ENCODE measurements at regions not wholly inside any gene's neighbourhood (a gene's known extent, or its start where the extent isn't known, plus 50 kb on each side); places are given as distances from the start of the nearest gene placed in this dataset.

- TF ChIP-seq ZNF592 (IDR thresholded peaks at IDR 0.05): peak; percentile 78
- TF ChIP-seq SLC30A9 (CRISPR knock-in tag; IDR thresholded peaks at IDR 0.05): no peak
- no peak for TF ChIP-seq RBM25 (IDR thresholded peaks at IDR 0.05; ENCODE audit: low read depth, low read length, severe bottlenecking)
- no peak for TF ChIP-seq GTF3C2 (IDR thresholded peaks at IDR 0.05; ENCODE audit: borderline replicate concordance, extremely low read depth, insufficient read length)
- TF ChIP-seq NFIX (CRISPR knock-in tag; IDR thresholded peaks at IDR 0.05; ENCODE audit: low read depth): no peak
- no peak for TF ChIP-seq ZNF316 (IDR thresholded peaks at IDR 0.05)
- TF ChIP-seq ZNF324 (CRISPR knock-in tag; IDR thresholded peaks at IDR 0.05): no peak
- no peak for TF ChIP-seq ZNF780A (CRISPR knock-in tag; IDR thresholded peaks at IDR 0.05)
- TF ChIP-seq ZNF830 (CRISPR knock-in tag; IDR thresholded peaks at IDR 0.05): no peak
- no peak for TF ChIP-seq NCOA2 (IDR thresholded peaks at IDR 0.05; ENCODE audit: partially characterized antibody in 2 of 2)
- TF ChIP-seq E4F1 (CRISPR knock-in tag; IDR thresholded peaks at IDR 0.05; ENCODE audit: borderline replicate concordance): no peak
- TF ChIP-seq MLX (CRISPR knock-in tag; conservative IDR thresholded peaks at IDR 0.05): no peak
- TF ChIP-seq SRSF9 (IDR thresholded peaks at IDR 0.05; ENCODE audit: borderline replicate concordance, low read depth, low read length): no peak
- no peak for TF ChIP-seq PCBP1 (IDR thresholded peaks at IDR 0.05; ENCODE audit: low read depth, low read length, poor library complexity, severe bottlenecking)
- TF ChIP-seq KHSRP (IDR thresholded peaks at IDR 0.05): no peak
- no peak for TF ChIP-seq NBN (IDR thresholded peaks at IDR 0.05; ENCODE audit: low read depth)
Measured at GRCh38 chr15:66895794-66896453, 169.5 kb upstream of the SMAD3 start (continued).
